ENCODE measurements at regions not wholly inside any gene's neighbourhood (a gene's known extent, or its start where the extent isn't known, plus 50 kb on each side); places are given as distances from the start of the nearest gene placed in this dataset.

- no peak for TF ChIP-seq CTCF (IDR thresholded peaks at IDR 0.05)
- TF ChIP-seq POLR2AphosphoS5 (IDR thresholded peaks at IDR 0.05), result no peak
- no peak for TF ChIP-seq POLR2A (IDR thresholded peaks at IDR 0.05)
Measured at GRCh38 chr1:60311838-60312237, 238.3 kb upstream of the C1orf87 start.
